HEK293 (cell line): ENCODE measurements at regions not wholly inside any gene's neighbourhood (a gene's known extent, or its start where the extent isn't known, plus 50 kb on each side); places are given as distances from the start of the nearest gene placed in this dataset.

ENCODE experiments used
- CTCF ChIA-PET: fragments of 350-600 bp; formaldehyde crosslinking; extraction: SDS; loops from one replicate; lab custom pipeline; 2021; ENCODE audit warnings: antibody characterized with exemption; lab: Yijun Ruan, JAX
- POLR2A ChIA-PET: fragments of 300-600 bp; formaldehyde crosslinking; extraction: SDS; loops from one replicate; lab custom pipeline; 2020; ENCODE audit warnings: antibody characterized with exemption, inconsistent platforms; lab: Yijun Ruan, JAX
- H3K27ac ChIP-seq: fragments of 200-500 bp; sonication (Bioruptor generic); 2 replicates; pipeline ENCODE4 v1.5.1; 2014; ENCODE audit warnings: low read depth, low read length, control low read depth, inconsistent platforms; ENCODE audit errors: extremely low read depth
- H3K36me3 ChIP-seq, 2 experiments: fragments of 200-500 bp in 1 of 2; sonication (Bioruptor generic) in 1 of 2; 1 replicate in 1 of 2; 2 replicates in 1 of 2; pipeline ENCODE4 v1.5.1; 2014 to 2017; ENCODE audit warnings: inconsistent platforms in 2 of 2, low read length in 2 of 2; ENCODE audit not compliant: control insufficient read depth in 2 of 2, insufficient read depth in 1 of 2
- H3K4me1 ChIP-seq: fragments of 200-500 bp; sonication (Bioruptor generic); 2 replicates; pipeline ENCODE4 v1.5.1; 2014; ENCODE audit warnings: mild to moderate bottlenecking, low read length, inconsistent platforms; ENCODE audit not compliant: control insufficient read depth, insufficient read depth
- H3K4me3 ChIP-seq: 2 replicates; pipeline ENCODE4 v1.5.1; 2011; ENCODE audit warnings: low read depth, mild to moderate bottlenecking, control low read depth, low read length, moderate library complexity
- H3K9me3 ChIP-seq: fragments of 200-500 bp; sonication (Bioruptor generic); 2 replicates; pipeline ENCODE4 v1.5.1; 2014; ENCODE audit warnings: low read depth, low read length, inconsistent platforms; ENCODE audit not compliant: control insufficient read depth, insufficient read depth
- ATF2 ChIP-seq: fragments of 450-650 bp; formaldehyde crosslinking; IDR thresholded peaks from 2 replicates; pipeline ENCODE4 v1.5.1; 2016; ENCODE audit warnings: missing biosample characterization, missing genetic modification characterization, low read depth
- BCL11A ChIP-seq: fragments of 450-650 bp; formaldehyde crosslinking; IDR thresholded peaks from 2 replicates; pipeline ENCODE4 v1.5.1; 2016; ENCODE audit warnings: low read depth, missing biosample characterization, missing genetic modification characterization
- CTCF ChIP-seq: fragments of 450-650 bp; formaldehyde crosslinking; IDR thresholded peaks from 2 replicates; pipeline ENCODE4 v1.5.1; 2016; ENCODE audit warnings: missing biosample characterization, missing genetic modification characterization
- GLI2 ChIP-seq: fragments of 450-650 bp; formaldehyde crosslinking; IDR thresholded peaks from 2 replicates; pipeline ENCODE4; 2017; ENCODE audit warnings: missing biosample characterization, missing genetic modification characterization, low read depth, borderline replicate concordance
- GLIS1 ChIP-seq: fragments of 450-650 bp; formaldehyde crosslinking; IDR thresholded peaks from 2 replicates; pipeline ENCODE4 v1.5.1; 2016; ENCODE audit warnings: missing biosample characterization, missing genetic modification characterization
- OSR2 ChIP-seq: fragments of 450-650 bp; formaldehyde crosslinking; IDR thresholded peaks from 2 replicates; pipeline ENCODE4 v1.5.1; 2016; ENCODE audit warnings: missing biosample characterization, missing genetic modification characterization
- TRIM28 ChIP-seq: IDR thresholded peaks from 2 replicates; pipeline ENCODE4 v1.6.1; 2011; ENCODE audit warnings: low read length, control low read depth, borderline replicate concordance
- ZFP3 ChIP-seq: fragments of 450-650 bp; formaldehyde crosslinking; IDR thresholded peaks from 2 replicates; pipeline ENCODE4 v1.5.1; 2016; ENCODE audit warnings: low read depth, missing biosample characterization, missing genetic modification characterization
- ZFP41 ChIP-seq: fragments of 450-650 bp; formaldehyde crosslinking; IDR thresholded peaks from 2 replicates; pipeline ENCODE4 v1.5.1; 2016; ENCODE audit warnings: missing biosample characterization, missing genetic modification characterization, borderline replicate concordance
- ZIC2 ChIP-seq: fragments of 450-650 bp; formaldehyde crosslinking; IDR thresholded peaks from 2 replicates; pipeline ENCODE4 v1.5.1; 2016; ENCODE audit warnings: missing biosample characterization, missing genetic modification characterization
- ZNF146 ChIP-seq: fragments of 450-650 bp; formaldehyde crosslinking; IDR thresholded peaks from 2 replicates; pipeline ENCODE4 v1.5.1; 2016; ENCODE audit warnings: missing biosample characterization, missing genetic modification characterization
- ZNF157 ChIP-seq: fragments of 450-650 bp; formaldehyde crosslinking; IDR thresholded peaks from 2 replicates; pipeline ENCODE4 v1.5.1; 2016; ENCODE audit warnings: missing biosample characterization, missing genetic modification characterization
- ZNF221 ChIP-seq: fragments of 450-650 bp; formaldehyde crosslinking; IDR thresholded peaks from 2 replicates; pipeline ENCODE4 v1.5.1; 2017; ENCODE audit warnings: missing biosample characterization, missing genetic modification characterization, borderline replicate concordance
- ZNF292 ChIP-seq: fragments of 450-650 bp; formaldehyde crosslinking; IDR thresholded peaks from 2 replicates; pipeline ENCODE4 v1.5.1; 2016; ENCODE audit warnings: low read depth, missing biosample characterization, missing genetic modification characterization, borderline replicate concordance
- ZNF513 ChIP-seq: fragments of 450-650 bp; IDR thresholded peaks from 2 replicates; pipeline ENCODE4 v1.5.1; 2018; ENCODE audit warnings: missing biosample characterization, missing genetic modification characterization
- ZNF555 ChIP-seq: fragments of 450-650 bp; formaldehyde crosslinking; conservative IDR thresholded peaks from 2 replicates; pipeline ENCODE4 v1.5.1; 2017; ENCODE audit warnings: missing biosample characterization, mild to moderate bottlenecking, missing genetic modification characterization, inconsistent platforms
- ZNF558 ChIP-seq: fragments of 450-650 bp; formaldehyde crosslinking; IDR thresholded peaks from 2 replicates; pipeline ENCODE4 v1.5.1; 2016; ENCODE audit warnings: missing biosample characterization, missing genetic modification characterization
- ZNF654 ChIP-seq: fragments of 450-650 bp; formaldehyde crosslinking; IDR thresholded peaks from 2 replicates; pipeline ENCODE4 v1.5.1; 2016; ENCODE audit warnings: low read depth, missing biosample characterization, missing genetic modification characterization
- ZNF670 ChIP-seq: fragments of 450-650 bp; formaldehyde crosslinking; IDR thresholded peaks from 2 replicates; pipeline ENCODE4 v1.5.1; 2016; ENCODE audit warnings: missing biosample characterization, missing genetic modification characterization, low read depth
- TF ChIP-seq, protein P1 (sequence below): fragments of 450-650 bp; formaldehyde crosslinking; IDR thresholded peaks from 2 replicates; pipeline ENCODE4 v1.5.1; 2017; ENCODE audit warnings: missing biosample characterization, missing genetic modification characterization
- TF ChIP-seq, protein P2 (sequence below): fragments of 450-650 bp; formaldehyde crosslinking; IDR thresholded peaks from 2 replicates; pipeline ENCODE4 v1.5.1; 2016; ENCODE audit warnings: missing biosample characterization, missing genetic modification characterization

- Histone ChIP-seq H3K4me3 (no peak overlapping the region), H3K36me3 (no peaks in the 10 kb centered on the region), H3K4me1 (peaks cover 10% of the 10 kb centered on the region), H3K27ac (no peak overlapping the region), H3K9me3 (no peaks in the 10 kb centered on the region)
- TF ChIP-seq ZFP41 (tag by site-specific recombination) (no peak), ZNF555 (tag by site-specific recombination) (no peak), ZIC2 (tag by site-specific recombination) (no peak), ZNF292 (tag by site-specific recombination) (no peak), GLI2 (tag by site-specific recombination) (no peak)
- CTCF ChIA-PET: no interaction called here
- POLR2A ChIA-PET: no interaction called here
Measured at GRCh38 chr20:4617019-4617418, 69.2 kb upstream of the PRNP start.

GRCh38 chr20:4613718-4614620 is 72.3 kb upstream of the PRNP start:
- no peak overlapping the region for H3K27ac ChIP-seq
- ChIA-PET CTCF (interaction anchor here (0.5 to 2.1 kb wide), 20 partner anchors 9 to 609 kb away, joined by 3 to 17 read pairs (median 3); no protein-coding TSS in a partner anchor), POLR2A (interaction anchor here (0.5 to 1.1 kb wide), 3 partner anchors 9 to 317 kb away, joined by 4 to 7 read pairs (median 4); no protein-coding TSS in a partner anchor)
- H3K9me3 ChIP-seq: no peaks in the 10 kb centered on the region
- no peak overlapping the region for H3K4me3 ChIP-seq
- TF ChIP-seq ZFP3 (tag by site-specific recombination) (no peak), ZNF513 (tag by site-specific recombination) (no peak), ZNF654 (tag by site-specific recombination) (peak; percentile 56), ZNF221 (tag by site-specific recombination) (no peak), ZIC2 (tag by site-specific recombination) (peak; percentile 43), OSR2 (tag by site-specific recombination) (peak; percentile 30; the same call in 1 of the 2 replicates), BCL11A (tag by site-specific recombination) (no peak), ATF2 (tag by site-specific recombination) (0 out of 2 replicates have a peak, but pooled peaks have one; percentile 23), ZNF670 (tag by site-specific recombination) (no peak), ZNF146 (tag by site-specific recombination) (no peak), CTCF (peak; percentile 64), GLIS1 (peak; percentile 58), ZNF157 (tag by site-specific recombination) (no peak), ZNF558 (tag by site-specific recombination) (no peak), TRIM28 (no peak)
- TF ChIP-seq, protein P1, sequence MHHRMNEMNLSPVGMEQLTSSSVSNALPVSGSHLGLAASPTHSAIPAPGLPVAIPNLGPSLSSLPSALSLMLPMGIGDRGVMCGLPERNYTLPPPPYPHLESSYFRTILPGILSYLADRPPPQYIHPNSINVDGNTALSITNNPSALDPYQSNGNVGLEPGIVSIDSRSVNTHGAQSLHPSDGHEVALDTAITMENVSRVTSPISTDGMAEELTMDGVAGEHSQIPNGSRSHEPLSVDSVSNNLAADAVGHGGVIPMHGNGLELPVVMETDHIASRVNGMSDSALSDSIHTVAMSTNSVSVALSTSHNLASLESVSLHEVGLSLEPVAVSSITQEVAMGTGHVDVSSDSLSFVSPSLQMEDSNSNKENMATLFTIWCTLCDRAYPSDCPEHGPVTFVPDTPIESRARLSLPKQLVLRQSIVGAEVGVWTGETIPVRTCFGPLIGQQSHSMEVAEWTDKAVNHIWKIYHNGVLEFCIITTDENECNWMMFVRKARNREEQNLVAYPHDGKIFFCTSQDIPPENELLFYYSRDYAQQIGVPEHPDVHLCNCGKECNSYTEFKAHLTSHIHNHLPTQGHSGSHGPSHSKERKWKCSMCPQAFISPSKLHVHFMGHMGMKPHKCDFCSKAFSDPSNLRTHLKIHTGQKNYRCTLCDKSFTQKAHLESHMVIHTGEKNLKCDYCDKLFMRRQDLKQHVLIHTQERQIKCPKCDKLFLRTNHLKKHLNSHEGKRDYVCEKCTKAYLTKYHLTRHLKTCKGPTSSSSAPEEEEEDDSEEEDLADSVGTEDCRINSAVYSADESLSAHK: no peak
- TF ChIP-seq, protein P2, sequence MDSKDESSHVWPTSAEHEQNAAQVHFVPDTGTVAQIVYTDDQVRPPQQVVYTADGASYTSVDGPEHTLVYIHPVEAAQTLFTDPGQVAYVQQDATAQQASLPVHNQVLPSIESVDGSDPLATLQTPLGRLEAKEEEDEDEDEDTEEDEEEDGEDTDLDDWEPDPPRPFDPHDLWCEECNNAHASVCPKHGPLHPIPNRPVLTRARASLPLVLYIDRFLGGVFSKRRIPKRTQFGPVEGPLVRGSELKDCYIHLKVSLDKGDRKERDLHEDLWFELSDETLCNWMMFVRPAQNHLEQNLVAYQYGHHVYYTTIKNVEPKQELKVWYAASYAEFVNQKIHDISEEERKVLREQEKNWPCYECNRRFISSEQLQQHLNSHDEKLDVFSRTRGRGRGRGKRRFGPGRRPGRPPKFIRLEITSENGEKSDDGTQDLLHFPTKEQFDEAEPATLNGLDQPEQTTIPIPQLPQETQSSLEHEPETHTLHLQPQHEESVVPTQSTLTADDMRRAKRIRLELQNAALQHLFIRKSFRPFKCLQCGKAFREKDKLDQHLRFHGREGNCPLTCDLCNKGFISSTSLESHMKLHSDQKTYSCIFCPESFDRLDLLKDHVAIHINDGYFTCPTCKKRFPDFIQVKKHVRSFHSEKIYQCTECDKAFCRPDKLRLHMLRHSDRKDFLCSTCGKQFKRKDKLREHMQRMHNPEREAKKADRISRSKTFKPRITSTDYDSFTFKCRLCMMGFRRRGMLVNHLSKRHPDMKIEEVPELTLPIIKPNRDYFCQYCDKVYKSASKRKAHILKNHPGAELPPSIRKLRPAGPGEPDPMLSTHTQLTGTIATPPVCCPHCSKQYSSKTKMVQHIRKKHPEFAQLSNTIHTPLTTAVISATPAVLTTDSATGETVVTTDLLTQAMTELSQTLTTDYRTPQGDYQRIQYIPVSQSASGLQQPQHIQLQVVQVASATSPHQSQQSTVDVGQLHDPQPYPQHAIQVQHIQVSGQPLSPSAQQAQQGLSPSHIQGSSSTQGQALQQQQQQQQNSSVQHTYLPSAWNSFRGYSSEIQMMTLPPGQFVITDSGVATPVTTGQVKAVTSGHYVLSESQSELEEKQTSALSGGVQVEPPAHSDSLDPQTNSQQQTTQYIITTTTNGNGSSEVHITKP (tag by site-specific recombination): no peak
- H3K36me3 ChIP-seq: no peaks in the 10 kb centered on the region
- peaks cover 10% of the 10 kb centered on the region for H3K4me1 ChIP-seq
